HG03103 (cell line): ENCODE measurements at regions not wholly inside any gene's neighbourhood (a gene's known extent, or its start where the extent isn't known, plus 50 kb on each side); places are given as distances from the start of the nearest gene placed in this dataset.
"Not testable (repeated sequence)": the region's sequence is repeated elsewhere in the genome, so short reads cannot be mapped to it uniquely, and the experiment has no call there.

ENCODE experiments used
- ATAC-seq: cut with Tn5 transposase; IDR thresholded peaks from one replicate; pipeline ENCODE4 v1.9.1; 2021; ENCODE audit warnings: low read depth; ENCODE audit not compliant: unreplicated experiment

DNA sequence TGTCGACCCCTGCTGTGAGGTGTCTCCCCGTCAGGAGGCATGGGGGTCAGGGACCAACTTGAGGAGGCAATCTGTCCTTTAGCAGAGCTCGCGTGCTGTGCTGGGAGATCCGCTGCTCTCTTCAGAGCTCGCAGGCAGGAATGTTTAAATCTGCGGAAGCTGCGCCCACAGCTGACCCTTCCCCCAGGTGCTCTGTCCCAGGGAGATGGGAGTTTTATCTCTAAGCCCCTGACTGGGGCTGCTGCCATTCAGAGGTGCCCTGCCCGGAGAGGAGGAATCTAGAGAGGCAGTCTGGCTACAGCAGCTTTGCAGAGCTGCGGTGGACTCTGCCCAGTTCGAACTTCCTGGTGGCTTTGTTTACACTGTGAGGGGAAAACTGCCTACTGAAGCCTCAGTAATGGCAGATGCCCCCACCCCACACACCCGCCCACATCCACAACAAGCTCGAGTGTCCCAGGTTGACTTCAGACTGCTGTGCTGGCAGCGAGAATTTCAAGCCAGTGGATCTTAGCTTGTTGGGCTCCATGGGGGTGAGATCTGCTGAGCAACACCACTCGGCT, 133.1 kb downstream of the CENPC start:
- ATAC-seq, result not testable (repeated sequence)

DNA sequence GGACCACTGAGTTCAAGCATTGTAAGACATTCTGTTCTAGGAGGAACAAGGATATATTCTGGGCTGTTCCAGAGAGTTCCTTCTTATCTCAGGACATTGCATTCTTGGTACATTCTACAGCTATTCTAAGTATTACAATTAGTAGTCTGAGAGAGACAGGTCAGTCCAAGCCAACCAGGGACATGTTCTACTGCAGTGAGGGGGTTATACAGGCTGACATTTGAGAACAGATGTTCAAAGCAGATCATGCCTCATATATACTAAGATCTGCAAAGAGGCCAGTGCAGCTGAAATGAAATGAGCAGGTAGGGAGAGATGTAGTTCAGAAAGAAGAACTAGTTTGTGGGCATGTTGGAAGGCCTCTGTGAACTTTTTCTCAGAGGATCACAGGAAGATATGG, 142.0 kb downstream of the CENPC start:
- ATAC-seq, result no peak

DNA sequence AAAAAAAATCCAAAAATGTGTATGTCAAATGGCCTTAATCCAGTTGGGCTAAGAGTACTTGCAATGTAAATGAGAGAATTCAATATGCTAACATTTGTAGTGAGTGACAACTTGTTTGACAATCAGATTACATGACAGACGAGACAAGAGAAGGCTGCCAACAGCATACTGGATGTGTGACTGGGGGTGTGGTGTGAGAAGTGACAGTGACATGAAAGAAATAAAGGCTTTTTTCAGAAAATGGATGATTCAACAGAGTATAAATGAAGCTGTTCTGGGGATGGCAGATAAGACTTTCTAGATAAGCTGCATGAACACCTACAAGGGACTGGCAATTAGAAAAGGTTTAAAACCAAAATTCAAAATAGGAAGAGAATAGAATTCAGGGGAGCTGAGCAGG, 143.4 kb downstream of the CENPC start:
- no peak for ATAC-seq

DNA sequence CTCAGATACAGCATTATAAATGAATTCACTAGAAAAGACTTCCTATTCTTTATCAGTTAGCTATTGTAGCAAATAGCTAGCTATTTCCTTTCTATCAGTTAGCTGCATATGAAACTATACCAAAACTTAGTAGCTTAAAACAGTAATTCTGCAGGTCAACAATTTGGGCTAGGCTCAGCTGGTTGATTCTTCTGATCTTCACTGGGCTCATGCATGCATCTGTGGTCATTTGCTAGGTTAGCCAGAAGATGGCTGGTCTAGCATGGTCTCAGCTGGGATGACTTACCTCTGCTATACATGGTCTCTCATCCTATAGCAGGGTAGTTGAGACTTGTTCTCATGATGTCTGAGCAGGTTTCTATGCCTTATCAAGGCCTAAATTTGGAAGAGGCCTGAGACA, 147.4 kb downstream of the CENPC start:
- no peak for ATAC-seq

DNA sequence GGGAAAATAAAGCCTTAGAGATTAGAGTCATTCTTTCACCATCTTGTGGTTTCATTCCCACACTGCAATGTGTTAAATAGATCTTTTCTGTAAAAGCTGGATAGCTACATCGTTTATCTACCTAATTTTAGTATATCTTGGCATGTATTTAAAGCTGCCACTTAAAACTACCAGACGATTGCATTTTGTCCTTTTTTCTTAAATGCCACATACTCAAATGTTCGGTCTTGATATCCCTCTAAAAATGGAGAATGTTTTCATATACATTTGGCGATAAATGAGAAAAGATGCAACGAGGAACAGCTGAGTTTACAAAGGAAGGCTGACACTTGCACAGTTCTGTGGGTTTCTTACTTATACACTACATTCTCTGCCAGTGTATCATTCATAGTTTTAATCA, 148.3 kb downstream of the CENPC start:
- no peak for ATAC-seq

DNA sequence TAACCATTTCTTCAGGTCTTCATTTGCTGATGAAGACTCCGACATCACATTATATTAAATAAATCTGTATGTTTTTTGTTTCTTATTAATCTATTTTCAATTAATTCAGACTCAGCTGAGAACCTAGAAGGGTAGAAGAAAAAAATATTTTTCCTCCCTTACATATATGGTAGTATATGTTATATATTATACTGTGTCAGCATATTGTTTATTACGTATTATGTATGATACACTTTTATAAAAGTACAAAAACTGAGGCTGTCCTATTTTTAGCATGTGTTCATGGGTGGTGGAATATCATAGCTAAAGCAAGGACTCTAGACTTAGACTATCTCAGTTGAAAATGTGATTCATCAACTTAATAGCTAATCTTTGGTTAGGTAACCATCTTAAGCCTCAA, 149.3 kb downstream of the CENPC start:
- no peak for ATAC-seq

DNA sequence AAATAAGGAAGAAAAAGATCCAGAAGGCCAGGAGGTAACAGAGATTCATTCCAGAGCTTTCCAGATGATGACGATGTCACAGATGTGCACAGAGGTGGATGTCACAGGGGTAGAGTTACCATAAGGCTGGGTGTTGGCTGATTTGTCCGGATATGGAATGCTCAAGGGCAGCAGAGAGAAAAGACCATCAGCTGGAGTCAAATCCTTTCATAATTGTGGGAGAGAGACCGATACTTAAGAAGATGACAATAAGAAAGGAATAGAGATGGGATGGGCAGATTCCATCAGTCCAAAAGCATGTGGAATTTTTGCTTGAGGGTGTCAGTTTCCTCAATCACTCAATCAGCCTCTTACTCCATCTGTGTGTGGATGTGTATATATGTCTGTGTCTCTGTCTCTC, 150.4 kb downstream of the CENPC start:
- ATAC-seq, result no peak

DNA sequence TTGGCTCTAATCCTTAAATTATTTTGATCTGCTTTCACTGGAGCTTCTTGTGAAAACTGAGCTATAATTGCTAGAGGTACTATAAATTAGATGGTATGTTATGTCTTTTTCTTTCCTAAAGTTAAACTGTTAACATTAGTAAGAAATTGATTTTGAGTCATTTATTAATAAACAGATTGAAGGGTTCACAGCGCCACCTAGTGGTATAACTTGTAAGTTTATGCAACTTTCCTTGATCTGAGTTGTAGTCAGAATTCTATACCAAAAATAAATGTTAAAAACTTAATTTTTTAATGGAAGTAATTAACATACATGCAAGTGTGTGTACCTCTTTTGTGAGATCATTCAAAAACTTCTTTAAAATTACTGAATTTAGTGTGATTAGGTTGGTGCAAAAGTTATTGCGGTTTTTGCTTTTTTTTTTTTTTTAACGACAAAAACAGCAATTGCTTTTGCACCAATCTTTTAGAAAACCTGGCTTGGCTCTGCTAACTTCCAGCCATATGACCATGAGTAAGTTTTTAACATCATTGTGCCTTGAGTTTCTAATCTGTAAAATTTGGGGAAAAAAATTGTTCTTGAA, 151.5 kb downstream of the CENPC start:
- no peak for ATAC-seq

DNA sequence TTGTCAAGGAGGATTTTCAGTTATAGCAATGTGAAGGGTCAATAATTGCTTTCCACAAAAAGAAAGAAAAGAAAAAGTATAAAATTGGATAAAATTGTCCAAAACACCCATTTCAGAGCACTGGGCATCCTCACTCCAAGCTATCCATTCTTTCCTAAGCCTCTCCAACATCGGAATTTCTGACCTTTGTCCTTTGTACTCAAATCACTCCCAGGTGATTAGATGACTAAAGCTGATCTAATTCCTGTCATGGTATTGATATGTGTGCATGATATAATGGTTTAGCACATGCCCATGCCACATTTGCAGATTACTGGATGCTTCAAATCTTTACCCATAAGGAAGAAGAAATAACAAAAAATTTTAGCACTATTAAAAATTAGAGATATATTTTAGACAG, 152.3 kb downstream of the CENPC start:
- ATAC-seq, result no peak

DNA sequence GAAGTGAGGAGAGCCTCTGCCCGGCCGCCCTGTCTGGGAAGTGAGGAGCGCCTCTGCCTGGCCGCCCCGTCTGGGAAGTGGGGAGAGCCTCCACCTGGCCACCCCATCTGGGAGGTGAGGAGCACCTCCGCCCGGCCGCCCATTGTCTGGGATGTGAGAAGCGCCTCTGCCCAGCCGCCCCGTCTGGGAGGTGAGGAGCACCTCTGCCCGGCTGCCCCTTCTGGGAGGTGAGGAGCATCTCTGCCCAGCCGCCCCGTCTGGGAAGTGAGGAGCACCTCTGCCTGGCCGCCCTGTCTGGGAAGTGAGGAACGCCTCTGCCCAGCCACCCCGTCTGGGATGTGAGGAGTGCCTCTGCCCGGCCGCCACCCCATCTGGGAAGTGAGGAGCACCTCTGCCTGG, 163.9 kb downstream of the CENPC start:
- not testable (repeated sequence) for ATAC-seq

DNA sequence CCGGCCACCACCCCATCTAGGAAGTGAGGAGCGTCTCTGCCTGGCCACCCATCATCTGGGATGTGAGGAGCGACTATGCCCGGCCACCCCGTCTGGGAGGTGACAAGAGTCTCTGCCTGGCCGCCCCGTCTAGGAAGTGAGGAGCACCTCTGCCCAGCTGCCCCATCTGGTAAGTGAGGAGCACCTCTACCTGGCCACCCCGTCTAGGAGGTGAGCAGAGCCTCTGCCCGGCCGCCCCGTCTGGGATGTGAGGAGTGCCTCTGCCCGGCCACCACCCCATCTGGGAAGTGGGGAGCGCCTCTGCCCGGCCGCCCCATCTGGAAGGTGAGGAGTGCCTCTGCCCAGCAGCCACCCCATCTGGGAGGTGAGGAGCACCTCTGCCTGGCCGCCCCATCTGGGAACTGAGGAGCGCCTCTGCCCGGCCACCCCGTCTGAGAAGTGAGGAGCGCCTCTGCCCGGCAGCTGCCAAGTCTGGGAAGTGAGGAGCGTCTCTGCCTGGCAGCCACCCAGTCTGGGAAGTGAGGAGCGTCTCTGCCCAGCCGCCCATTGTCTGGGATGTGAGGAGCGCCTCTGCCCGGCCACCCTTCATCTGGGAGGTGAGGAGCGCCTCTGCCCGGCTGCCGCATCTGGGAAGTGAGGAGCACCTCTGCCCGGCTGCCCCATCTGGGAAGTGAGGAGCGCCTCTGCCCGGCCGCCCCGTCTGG, 164.4 kb downstream of the CENPC start:
- ATAC-seq, result not testable (repeated sequence)

DNA sequence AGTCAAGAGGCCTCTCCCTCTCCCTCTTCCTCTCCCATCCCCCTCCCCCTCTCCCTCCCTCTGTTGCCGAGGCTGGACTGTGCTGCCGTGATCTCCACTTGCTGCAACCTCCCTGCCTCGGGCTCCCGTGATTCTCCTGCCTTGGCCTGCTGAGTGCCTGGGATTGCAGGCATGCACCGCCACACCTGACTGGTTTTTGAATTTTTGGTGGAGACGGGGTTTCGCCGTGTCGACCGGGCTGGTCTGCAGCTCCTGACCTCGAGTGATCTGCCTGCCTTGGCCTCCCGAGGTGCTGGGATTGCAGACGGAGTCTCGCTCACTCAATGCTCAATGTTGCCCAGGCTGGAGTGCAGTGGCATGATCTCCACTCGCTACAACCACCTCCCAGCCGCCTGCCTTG, 165.1 kb downstream of the CENPC start:
- ATAC-seq, result no peak

DNA sequence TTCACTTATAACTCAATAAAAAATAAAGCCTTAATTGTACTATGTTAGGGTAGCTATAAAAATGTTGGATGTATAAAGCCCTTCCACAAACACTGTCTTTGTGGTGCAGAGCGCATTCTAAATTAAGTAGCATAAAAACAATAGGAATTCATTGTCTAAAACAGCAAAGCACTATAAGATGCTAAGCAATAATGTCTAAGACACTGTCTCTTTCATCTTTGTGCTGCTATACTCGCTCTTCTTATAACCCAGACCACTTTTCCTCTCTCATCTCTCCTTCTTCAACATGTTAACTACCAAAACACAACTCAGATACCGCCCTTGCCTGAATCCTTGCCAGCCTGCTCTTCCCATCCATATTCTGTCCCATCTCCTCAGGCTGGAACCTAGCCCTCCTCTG, 170.0 kb downstream of the CENPC start:
- ATAC-seq, result no peak

DNA sequence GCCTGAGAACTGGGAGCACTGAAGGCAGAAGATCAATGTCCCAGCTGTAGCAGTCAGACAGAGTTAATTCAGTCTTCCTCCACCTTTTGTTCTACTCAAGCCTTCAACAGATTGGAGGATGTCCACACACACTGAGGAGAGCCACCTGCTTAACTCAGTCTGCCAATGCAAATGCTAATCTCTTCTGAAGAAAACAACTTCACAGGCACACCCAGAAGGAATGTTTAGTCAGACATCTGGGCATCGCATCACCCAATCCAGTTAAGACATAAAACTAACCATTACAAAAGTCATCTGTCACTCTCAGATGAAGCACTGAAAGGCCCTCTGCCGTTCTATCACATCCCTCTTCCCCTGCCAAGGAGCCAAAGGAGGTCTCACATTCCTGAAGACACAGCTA, 173.7 kb downstream of the CENPC start:
- no peak for ATAC-seq

DNA sequence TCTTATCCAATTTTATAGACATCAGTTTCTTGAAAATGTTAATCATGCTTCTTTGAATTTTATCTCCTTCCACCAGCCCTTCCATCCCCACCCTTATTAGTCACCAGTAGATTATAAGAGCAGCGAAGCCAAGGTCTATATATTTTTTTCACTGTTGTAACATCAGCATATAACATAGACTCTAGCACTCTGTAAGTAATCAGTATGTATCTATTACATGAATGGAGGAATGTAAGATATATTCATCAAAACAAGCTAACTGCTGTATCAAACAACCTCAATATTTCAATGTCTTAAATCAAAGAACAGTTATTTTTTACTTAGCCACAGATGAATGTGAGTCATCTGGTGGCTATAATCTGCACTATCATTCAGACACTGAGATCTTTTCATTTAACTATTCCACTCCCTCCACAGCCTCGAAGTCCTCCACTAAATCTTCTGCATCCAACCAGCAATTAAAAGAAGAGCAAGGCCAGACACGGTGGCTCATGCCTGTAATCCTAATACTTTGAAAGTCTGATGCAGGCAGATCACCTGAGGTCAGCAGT, 178.9 kb downstream of the CENPC start:
- ATAC-seq, result no peak

DNA sequence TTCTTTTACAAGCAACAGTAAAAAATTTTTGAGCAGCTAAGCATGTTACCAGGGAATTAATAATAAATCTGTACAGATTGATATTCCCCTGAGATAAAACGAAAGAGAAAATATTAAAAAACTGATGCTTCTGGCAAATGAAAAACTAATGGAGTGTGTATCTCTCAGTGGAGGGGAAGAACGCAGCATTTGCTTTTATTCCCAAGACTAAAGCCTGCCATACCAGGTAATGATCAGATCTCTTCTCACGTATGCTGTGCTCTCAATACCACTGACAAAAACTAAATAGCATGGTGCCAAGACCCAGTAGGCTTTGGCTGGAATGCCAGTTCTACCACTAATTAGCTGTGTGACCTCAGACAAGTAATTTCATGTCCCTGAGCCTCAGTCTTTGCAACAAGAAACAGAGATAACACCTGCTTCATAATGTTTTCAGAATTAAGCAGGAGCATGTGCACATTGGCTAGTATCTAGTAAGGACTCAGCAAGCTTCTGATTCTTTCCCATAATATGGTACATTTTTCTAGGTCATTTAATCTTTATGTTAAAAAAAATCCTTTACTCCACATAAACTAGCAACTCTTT, 179.6 kb downstream of the CENPC start:
- no peak for ATAC-seq

DNA sequence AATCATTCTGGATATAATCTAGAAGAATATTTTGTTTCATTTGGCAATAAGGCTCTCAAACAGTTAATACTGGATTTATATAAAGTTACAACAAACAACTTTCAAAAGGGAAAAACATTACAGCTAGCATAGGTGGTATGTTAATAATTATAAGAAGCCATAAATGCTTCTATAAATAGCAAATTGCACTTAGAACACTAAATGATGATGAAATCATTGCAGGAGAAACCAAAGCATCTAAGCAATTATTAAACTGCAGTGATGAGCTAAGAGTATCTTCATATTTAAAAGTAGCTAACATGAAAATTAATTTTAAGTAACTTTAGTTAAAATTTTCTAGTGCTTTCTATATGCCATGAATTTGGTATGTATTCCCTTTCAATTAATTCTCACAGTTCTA, 189.5 kb downstream of the CENPC start:
- no peak for ATAC-seq

DNA sequence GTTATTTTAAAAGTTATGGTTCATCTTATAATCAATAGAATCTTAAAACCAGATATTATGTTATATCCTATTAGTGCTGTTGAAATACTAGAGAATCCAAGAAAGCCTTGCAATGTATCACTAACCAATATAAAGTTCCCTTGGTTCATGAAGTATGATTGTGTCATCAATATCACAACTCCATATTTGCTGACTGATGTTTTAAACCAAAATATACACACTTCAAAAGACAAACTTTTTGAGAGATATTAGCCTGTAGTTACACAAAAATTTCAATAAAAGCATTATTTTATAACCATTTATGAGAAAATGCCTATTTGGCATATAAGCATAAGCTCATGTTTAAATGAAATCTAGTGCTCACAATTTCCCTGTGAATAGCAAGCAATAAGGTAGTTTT, 198.6 kb downstream of the CENPC start:
- ATAC-seq, result no peak

DNA sequence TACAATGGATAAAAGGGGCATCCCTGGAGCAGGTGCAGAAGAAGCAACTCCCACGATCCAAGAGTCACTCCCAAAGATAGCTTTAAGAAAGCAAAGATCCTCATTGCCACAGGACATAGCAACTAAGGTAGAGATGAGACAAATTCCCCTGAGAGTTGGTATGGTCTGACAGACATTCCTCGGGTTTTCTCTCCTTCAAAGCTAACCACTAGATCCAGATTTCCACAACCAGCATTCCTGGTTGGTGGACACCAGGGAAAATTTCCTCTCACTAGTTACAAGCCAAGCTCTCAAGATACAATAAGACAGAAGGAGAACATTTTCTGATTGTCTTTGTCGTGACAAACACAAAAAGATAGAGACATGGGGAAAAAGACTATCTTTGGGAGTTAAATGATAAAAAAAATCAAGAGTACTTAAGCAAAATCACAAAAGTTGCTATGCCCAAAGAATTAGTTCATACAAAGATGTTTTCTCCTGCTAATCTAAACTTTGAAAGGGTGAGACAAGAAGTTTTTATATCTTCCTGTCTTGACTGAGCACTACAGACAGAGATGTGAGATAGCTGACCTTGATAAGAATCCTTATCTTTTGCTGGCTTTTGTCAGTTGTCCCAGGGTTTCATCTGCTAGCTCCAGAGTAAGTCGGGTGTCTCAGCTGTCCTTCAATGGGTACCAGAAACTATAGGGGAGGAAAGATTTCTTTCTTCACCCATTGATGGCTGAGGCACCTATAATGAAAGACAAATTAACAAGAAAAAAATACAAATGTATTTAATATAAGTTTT, 200.5 kb downstream of the CENPC start:
- ATAC-seq, result no peak

DNA sequence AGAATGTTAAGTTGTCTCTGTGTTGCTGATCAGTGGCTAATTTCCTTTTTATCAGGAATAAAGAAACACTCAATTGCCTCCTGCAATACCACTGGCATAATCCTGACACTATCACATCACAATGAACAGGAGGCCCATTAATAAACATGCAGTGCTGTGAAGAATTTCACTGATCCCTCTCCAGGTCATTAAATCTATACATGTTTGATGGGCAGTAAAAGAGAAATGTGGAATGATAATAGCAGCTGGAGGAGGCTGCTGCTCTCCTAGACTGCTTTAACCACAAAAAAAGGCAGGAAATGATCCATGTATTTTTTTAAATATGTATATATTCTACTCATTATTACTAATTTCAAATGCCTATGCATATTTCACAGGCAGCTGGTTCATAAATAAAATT, 202.1 kb downstream of the CENPC start:
- ATAC-seq, result no peak

DNA sequence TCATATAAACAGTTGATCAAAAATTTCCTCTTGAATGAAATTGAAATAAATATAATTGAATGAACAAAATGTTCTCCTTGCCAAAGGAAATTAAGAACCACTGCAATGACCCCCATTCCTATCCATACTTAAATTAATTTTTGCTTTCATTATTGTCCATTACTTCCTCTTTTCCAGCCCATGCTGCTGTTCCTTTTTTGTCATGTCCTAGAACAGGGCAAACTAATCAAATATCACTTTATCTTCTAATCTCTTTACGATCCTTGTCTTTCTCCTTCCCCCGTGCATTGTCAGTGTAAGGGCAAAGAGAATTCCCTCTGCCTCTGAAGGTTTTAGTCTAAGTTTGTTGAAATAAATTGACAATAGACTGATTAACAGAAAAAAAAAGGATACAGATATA, 203.0 kb downstream of the CENPC start:
- no peak for ATAC-seq
